Left renal pelvis (tissue), 4 donors: ENCODE measurements at regions not wholly inside any gene's neighbourhood (a gene's known extent, or its start where the extent isn't known, plus 50 kb on each side); places are given as distances from the start of the nearest gene placed in this dataset.

Experiments used
- DNase-seq, 4 donors: peaks; one replicate each; pipeline ENCODE4 v3.0.0-alpha.2; 2013; ENCODE audit warnings: low read depth in 4 of 4, low spot score in 3 of 4

GRCh38 chr13:79802389-79803085, 321.6 kb downstream of the NDFIP2 start:
- no peak for DNase-seq

GRCh38 chr13:79799059-79799867, 318.3 kb downstream of the NDFIP2 start:
- no peak for DNase-seq

GRCh38 chr13:79796136-79796535, 315.2 kb downstream of the NDFIP2 start:
- no peak for DNase-seq

- DNase-seq: no peak
These were observed 314.0 kb downstream of the NDFIP2 start for GRCh38 chr13:79794931-79795330.

- DNase-seq: no peak
These were observed 311.8 kb downstream of the NDFIP2 start for GRCh38 chr13:79792716-79793115.

- no peak for DNase-seq
These were observed 310.6 kb downstream of the NDFIP2 start for GRCh38 chr13:79791471-79792042.

GRCh38 chr13:79786176-79786575, 305.2 kb downstream of the NDFIP2 start:
- DNase-seq: no peak

GRCh38 chr13:79782541-79783205, 301.7 kb downstream of the NDFIP2 start:
- peak; percentile 68 to 85 (median 71) for DNase-seq

- DNase-seq: no peak
These were observed 301.0 kb downstream of the NDFIP2 start for GRCh38 chr13:79781829-79782540.

GRCh38 chr13:79780240-79780639, 299.3 kb downstream of the NDFIP2 start:
- DNase-seq: no peak

- DNase-seq: no peak
These were observed 298.8 kb downstream of the NDFIP2 start for GRCh38 chr13:79779761-79780160.

GRCh38 chr13:79778741-79779460, 297.9 kb downstream of the NDFIP2 start:
- no peak for DNase-seq

GRCh38 chr13:79777504-79777903, 296.5 kb downstream of the NDFIP2 start:
- no peak for DNase-seq

GRCh38 chr13:79776531-79777295, 295.8 kb downstream of the NDFIP2 start:
- no peak for DNase-seq

GRCh38 chr13:79775830-79776229, 294.9 kb downstream of the NDFIP2 start:
- peak in 3 of 4 donors; percentile 54 to 73 (median 57) for DNase-seq

GRCh38 chr13:79772811-79773210, 291.9 kb downstream of the NDFIP2 start:
- no peak for DNase-seq

- DNase-seq: no peak
These were observed 290.5 kb downstream of the NDFIP2 start for GRCh38 chr13:79771493-79771892.

GRCh38 chr13:79770056-79770455, 289.1 kb downstream of the NDFIP2 start:
- DNase-seq: no peak

- DNase-seq: no peak
These were observed 286.2 kb downstream of the NDFIP2 start for GRCh38 chr13:79767126-79767525.
